Body of pancreas (tissue), 4 donors: ENCODE measurements at regions not wholly inside any gene's neighbourhood (a gene's known extent, or its start where the extent isn't known, plus 50 kb on each side); places are given as distances from the start of the nearest gene placed in this dataset.

Source experiments
- ATAC-seq: fragments of 150-250 bp; one replicate; pipeline ENCODE4 v1.9.1; 2016
- DNase-seq, 4 donors: peaks; one replicate each; pipeline ENCODE4 v3.0.0-alpha.2; 2019
- H3K27ac ChIP-seq, 4 donors: fragments of 200-600 bp; sonication (generic); 1 replicate in 3 of 4; 2 replicates in 1 of 4; pipeline versions ENCODE4 v1.5.1 to v1.6.1; 2016 to 2019; ENCODE audit warnings: mild to moderate bottlenecking in 1 of 4, mixed read lengths in 1 of 4, moderate library complexity in 1 of 4
- H3K27me3 ChIP-seq, 2 donors: fragments of 200-600 bp; sonication (generic); one replicate each; pipeline ENCODE4 v1.6.0; 2016; ENCODE audit warnings: mild to moderate bottlenecking in 1 of 2
- H3K36me3 ChIP-seq, 2 donors: fragments of 200-600 bp; sonication (generic); replicated peaks in 1 of 2; 2 replicates each; pipeline ENCODE4 v1.5.1; 2016; ENCODE audit warnings: low read depth in 2 of 2; ENCODE audit not compliant: insufficient read depth in 1 of 2
- H3K4me1 ChIP-seq: fragments of 200-600 bp; sonication (generic); one replicate; pipeline ENCODE4 v1.6.0; 2016
- H3K4me3 ChIP-seq, 2 donors: fragments of 200-600 bp; sonication (generic); 1 replicate in 1 of 2; 2 replicates in 1 of 2; pipeline ENCODE4 v1.5.1; 2016 to 2019
- H3K9me3 ChIP-seq, 3 donors: fragments of 200-600 bp; sonication (generic); 1 replicate in 2 of 3; 2 replicates in 1 of 3; pipeline ENCODE4 v1.5.1; 2016
- POLR2A ChIP-seq, 3 donors: fragments of 450-650 bp; IDR thresholded peaks; one replicate each; pipeline ENCODE4 v1.6.1; 2016; ENCODE audit warnings: antibody characterized with exemption in 3 of 3, mild to moderate bottlenecking in 2 of 3
- WGBS, 2 donors: methylation state at CpG; one replicate each; pipeline ENCODE4 v1.1.5; 2017; 5-methylcytosine and 5-hydroxymethylcytosine counted together
- intact Hi-C: fragments of 100-400 bp; cut with DNase I; formaldehyde crosslinking; loops from one replicate; pipeline ENCODE4 v1.15.1; 2023
- TF ChIP-seq, protein P1 (sequence below), 7 experiments: fragments of 450-650 bp in 4 of 7; fragments of 200-600 bp in 3 of 7; sonication (generic) in 3 of 7; IDR thresholded peaks; one replicate each; pipeline ENCODE4 v1.5.1; 2016 to 2019; ENCODE audit warnings: antibody characterized with exemption in 7 of 7

DNA sequence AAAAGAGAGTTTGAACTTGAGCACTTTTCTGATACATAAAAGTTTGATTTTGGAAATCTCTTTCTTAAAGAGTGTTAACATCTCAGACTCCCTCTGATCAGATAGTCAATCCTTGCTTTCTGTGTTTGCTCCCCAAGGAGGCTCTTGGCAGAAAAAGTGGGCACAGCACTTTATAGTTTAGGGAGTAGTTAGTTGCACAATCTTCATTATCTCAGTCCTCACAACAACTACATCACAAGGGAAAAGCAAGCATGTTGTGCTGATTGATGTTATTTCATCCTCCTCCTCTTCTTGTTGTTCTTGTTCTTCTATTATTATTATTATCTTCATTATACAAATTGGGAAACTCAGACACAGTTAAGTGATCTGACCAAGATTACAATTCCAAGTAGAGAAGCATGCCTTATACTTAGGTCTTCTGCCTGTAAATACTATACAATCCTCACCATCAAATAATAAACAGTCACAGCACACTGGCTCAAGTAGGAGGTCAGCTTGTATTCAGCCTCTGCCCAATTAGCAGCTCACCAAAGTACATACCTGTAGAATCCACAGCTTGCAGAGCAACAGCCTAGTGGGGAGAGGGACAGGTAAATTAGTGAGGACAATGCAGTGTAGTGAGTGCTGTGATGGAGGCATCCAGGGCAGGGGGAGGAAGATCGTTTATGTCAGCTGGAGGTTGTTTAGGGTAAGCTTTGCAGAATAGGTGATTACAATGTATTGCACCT is 304.1 kb upstream of the MME start:
- Histone ChIP-seq H3K27ac (no peak overlapping the region), H3K36me3 (no peaks in the 10 kb centered on the region), H3K4me3 (no peak overlapping the region), H3K27me3 (no peaks in the 10 kb centered on the region), H3K4me1 (no peaks in the 10 kb centered on the region), H3K9me3 (no peaks in the 10 kb centered on the region)
- no peak for TF ChIP-seq POLR2A (IDR thresholded peaks at IDR 0.05)
- TF ChIP-seq, protein P1, sequence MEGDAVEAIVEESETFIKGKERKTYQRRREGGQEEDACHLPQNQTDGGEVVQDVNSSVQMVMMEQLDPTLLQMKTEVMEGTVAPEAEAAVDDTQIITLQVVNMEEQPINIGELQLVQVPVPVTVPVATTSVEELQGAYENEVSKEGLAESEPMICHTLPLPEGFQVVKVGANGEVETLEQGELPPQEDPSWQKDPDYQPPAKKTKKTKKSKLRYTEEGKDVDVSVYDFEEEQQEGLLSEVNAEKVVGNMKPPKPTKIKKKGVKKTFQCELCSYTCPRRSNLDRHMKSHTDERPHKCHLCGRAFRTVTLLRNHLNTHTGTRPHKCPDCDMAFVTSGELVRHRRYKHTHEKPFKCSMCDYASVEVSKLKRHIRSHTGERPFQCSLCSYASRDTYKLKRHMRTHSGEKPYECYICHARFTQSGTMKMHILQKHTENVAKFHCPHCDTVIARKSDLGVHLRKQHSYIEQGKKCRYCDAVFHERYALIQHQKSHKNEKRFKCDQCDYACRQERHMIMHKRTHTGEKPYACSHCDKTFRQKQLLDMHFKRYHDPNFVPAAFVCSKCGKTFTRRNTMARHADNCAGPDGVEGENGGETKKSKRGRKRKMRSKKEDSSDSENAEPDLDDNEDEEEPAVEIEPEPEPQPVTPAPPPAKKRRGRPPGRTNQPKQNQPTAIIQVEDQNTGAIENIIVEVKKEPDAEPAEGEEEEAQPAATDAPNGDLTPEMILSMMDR (IDR thresholded peaks at IDR 0.05), result no peak
- ATAC-seq (no peak), DNase-seq (no peak)
- intact Hi-C loops, result no loop called here
- 21 to 27% methylated on average over 1 of the region's 1 CpG for WGBS, 2 donors

DNA sequence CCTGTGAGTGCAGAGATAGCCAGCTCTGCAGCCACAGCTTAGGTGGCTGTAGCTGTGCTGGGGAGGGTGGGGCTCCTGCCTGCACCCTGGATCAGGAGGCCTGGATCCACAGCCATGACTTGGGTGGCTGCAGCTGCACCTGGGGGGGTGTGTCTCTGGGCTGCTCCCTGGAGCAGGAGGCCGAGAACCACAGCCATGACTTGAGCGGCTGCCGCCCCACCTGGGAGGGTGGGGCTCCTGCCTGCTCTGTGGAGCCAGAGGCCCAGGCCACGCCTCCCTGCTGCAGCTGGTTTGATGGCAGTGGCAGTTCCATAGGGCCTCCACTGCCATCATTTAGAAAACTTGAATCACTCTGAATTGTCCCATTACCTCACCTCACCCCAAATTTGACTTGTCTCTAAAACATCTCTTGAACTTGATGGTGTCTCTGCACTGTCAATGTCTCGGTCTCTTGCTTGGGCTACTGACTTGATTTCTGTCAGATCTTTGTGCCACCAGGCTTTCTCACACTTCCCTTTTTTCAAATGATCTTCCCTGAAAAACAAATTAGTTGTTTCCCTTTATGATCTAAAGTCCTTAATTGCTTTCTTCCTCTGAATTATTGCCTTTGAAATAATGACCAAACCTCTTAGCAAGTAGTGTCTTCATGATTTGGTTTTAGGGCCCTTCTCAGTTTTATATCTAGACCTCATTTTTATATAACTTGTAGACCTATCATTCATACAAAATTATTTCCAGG is 313.2 kb upstream of the MME start:
- Histone ChIP-seq H3K27me3 (no peaks in the 10 kb centered on the region), H3K27ac (no peak overlapping the region), H3K4me3 (no peak overlapping the region), H3K36me3 (no peaks in the 10 kb centered on the region), H3K9me3 (no peaks in the 10 kb centered on the region), H3K4me1 (no peaks in the 10 kb centered on the region)
- DNase-seq (no peak), ATAC-seq (no peak)
- WGBS, 2 donors, result 55 to 62% methylated on average over 1 to 4 of the region's 5 CpGs
- intact Hi-C loops, result no loop called here
- TF ChIP-seq POLR2A (IDR thresholded peaks at IDR 0.05), result no peak

DNA sequence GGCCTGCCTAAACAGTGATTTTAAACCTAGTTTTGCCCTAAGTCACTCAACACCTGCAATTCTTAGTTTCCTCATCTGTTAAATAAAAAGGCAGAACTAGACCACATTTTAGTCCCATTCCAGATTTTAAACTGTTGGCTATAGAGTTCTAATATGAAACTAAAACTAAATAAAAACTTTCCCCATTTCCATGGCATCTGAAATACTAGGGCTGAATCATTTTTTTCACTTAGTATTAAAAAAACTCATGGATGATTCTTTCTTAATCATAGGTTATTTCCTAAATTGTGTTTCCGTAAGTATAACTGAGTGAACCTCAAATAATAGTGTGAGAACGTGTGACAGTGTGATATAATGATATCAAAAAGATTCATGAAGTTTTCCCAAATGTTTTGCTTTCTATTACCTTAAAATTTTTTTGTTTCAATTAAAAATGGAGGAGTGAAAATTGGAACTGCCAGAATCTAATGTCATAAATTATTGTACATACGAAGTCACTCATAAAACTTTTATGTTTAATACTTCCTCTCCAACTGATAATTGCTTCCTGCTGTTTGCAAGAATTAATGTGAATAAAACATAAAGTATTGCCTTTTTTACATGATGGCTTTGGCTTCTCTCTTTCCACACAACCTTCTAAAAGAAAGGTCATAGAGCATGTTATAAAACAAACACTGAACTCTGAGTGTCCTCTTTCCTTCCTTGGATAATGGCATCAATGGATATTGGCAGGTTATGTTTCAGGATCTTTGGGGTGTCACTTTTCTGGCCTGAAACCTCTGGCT is 315.1 kb upstream of the MME start:
- intact Hi-C loops, result loop anchor here (5.0 kb wide), 1 partner anchor 562 kb away; no protein-coding TSS in a partner anchor
- no peak for DNase-seq
- Histone ChIP-seq H3K4me1 (no peaks in the 10 kb centered on the region), H3K27ac (no peak overlapping the region), H3K4me3 (no peak overlapping the region), H3K27me3 (no peaks in the 10 kb centered on the region), H3K9me3 (no peaks in the 10 kb centered on the region), H3K36me3 (no peaks in the 10 kb centered on the region)
- TF ChIP-seq, protein P1 (IDR thresholded peaks at IDR 0.05), result no peak
- TF ChIP-seq POLR2A (IDR thresholded peaks at IDR 0.05), result no peak
- WGBS, 2 donors, result 54 to 62% methylated on average over 3 of the region's 3 CpGs
- no peak for ATAC-seq

- ATAC-seq, result no peak
- WGBS, 2 donors, result 82 to 83% methylated on average over 3 of the region's 3 CpGs
These were observed 317.6 kb upstream of the MME start for GRCh38 chr3:154762486-154762885.

More at GRCh38 chr3:154762486-154762885, 317.6 kb upstream of the MME start:
- intact Hi-C loops, result loop anchor here (5.0 kb wide), 1 partner anchor 565 kb away; no protein-coding TSS in a partner anchor
- no peaks in the 10 kb centered on the region for H3K4me1 ChIP-seq
- H3K9me3 ChIP-seq, result no peaks in the 10 kb centered on the region
- no peaks in the 10 kb centered on the region for H3K27me3 ChIP-seq
- no peak overlapping the region for H3K4me3 ChIP-seq
- no peaks in the 10 kb centered on the region for H3K36me3 ChIP-seq
- H3K27ac ChIP-seq, result no peak overlapping the region
- TF ChIP-seq, protein P1 (IDR thresholded peaks at IDR 0.05), result no peak
- no peak for TF ChIP-seq POLR2A (IDR thresholded peaks at IDR 0.05)
- no peak for DNase-seq
